ENCODE measurements at regions not wholly inside any gene's neighbourhood (a gene's known extent, or its start where the extent isn't known, plus 50 kb on each side); places are given as distances from the start of the nearest gene placed in this dataset.

- CTCF ChIA-PET: no interaction called here
- Histone ChIP-seq H3K9me3 (ENCODE audit: control insufficient read depth in 1 of 2, insufficient read depth in 1 of 2, low read length in 2 of 2) (no peaks in the 10 kb centered on the region), H3K4me3 (ENCODE audit: low read length) (no peak overlapping the region), H3K36me3 (ENCODE audit: insufficient read depth, low read length) (no peaks in the 10 kb centered on the region), H3K4me1 (ENCODE audit: insufficient read depth, low read length) (no peaks in the 10 kb centered on the region), H3K27ac (ENCODE audit: low read depth in 1 of 2, low read length in 2 of 2) (no peak overlapping the region), H3K27me3 (ENCODE audit: control insufficient read depth in 1 of 2, insufficient read depth in 2 of 2, low read length in 2 of 2) (no peaks in the 10 kb centered on the region)
- no peak overlapping the region for H3K27ac Mint-ChIP-seq
- H3K9me3 Mint-ChIP-seq: peaks cover 5% of the 10 kb centered on the region
- intact Hi-C loops (cut with DNase I, micrococcal nuclease): loop anchor here in 1 of 2 experiments (10.0 kb wide), 1 partner anchor 459 kb away; the partner anchor contains the start of gene KLF5
- H3K4me3 Mint-ChIP-seq: no peak overlapping the region
- no peaks in the 10 kb centered on the region for H3K4me1 Mint-ChIP-seq (ENCODE audit: low read depth)
- H3K27me3 Mint-ChIP-seq: peaks cover 5% of the 10 kb centered on the region
- no peaks in the 10 kb centered on the region for H3K36me3 Mint-ChIP-seq (ENCODE audit: low read depth)
- POLR2A ChIA-PET: no interaction called here
- DNase-seq (no peak), ATAC-seq (ENCODE audit: poor library complexity) (no peak)
- TF ChIP-seq, protein P1, sequence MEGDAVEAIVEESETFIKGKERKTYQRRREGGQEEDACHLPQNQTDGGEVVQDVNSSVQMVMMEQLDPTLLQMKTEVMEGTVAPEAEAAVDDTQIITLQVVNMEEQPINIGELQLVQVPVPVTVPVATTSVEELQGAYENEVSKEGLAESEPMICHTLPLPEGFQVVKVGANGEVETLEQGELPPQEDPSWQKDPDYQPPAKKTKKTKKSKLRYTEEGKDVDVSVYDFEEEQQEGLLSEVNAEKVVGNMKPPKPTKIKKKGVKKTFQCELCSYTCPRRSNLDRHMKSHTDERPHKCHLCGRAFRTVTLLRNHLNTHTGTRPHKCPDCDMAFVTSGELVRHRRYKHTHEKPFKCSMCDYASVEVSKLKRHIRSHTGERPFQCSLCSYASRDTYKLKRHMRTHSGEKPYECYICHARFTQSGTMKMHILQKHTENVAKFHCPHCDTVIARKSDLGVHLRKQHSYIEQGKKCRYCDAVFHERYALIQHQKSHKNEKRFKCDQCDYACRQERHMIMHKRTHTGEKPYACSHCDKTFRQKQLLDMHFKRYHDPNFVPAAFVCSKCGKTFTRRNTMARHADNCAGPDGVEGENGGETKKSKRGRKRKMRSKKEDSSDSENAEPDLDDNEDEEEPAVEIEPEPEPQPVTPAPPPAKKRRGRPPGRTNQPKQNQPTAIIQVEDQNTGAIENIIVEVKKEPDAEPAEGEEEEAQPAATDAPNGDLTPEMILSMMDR (IDR thresholded peaks at IDR 0.05): no peak
Observed at GRCh38 chr13:73513751-73514150, 454.9 kb downstream of the KLF5 start.

- ChIA-PET CTCF (no interaction called here), POLR2A (no interaction called here)
- no peak overlapping the region for H3K27ac Mint-ChIP-seq
- Histone ChIP-seq H3K4me1 (ENCODE audit: insufficient read depth, low read length) (no peaks in the 10 kb centered on the region), H3K9me3 (ENCODE audit: control insufficient read depth in 1 of 2, insufficient read depth in 1 of 2, low read length in 2 of 2) (no peaks in the 10 kb centered on the region), H3K4me3 (ENCODE audit: low read length) (no peak overlapping the region), H3K27ac (ENCODE audit: low read depth in 1 of 2, low read length in 2 of 2) (no peak overlapping the region), H3K27me3 (ENCODE audit: control insufficient read depth in 1 of 2, insufficient read depth in 2 of 2, low read length in 2 of 2) (no peaks in the 10 kb centered on the region), H3K36me3 (ENCODE audit: insufficient read depth, low read length) (no peaks in the 10 kb centered on the region)
- no peak overlapping the region for H3K4me3 Mint-ChIP-seq
- intact Hi-C loops (cut with DNase I, micrococcal nuclease): no loop called here
- peaks cover 5% of the 10 kb centered on the region for H3K9me3 Mint-ChIP-seq
- no peak for DNase-seq
- H3K4me1 Mint-ChIP-seq (ENCODE audit: low read depth): no peaks in the 10 kb centered on the region
- no peaks in the 10 kb centered on the region for H3K36me3 Mint-ChIP-seq (ENCODE audit: low read depth)
- peaks cover 5% of the 10 kb centered on the region for H3K27me3 Mint-ChIP-seq
- TF ChIP-seq, protein P1 (IDR thresholded peaks at IDR 0.05): no peak
- ATAC-seq (ENCODE audit: poor library complexity): no peak
Observed at GRCh38 chr13:73508841-73509240, 450.0 kb downstream of the KLF5 start.

GRCh38 chr13:73505376-73505890 is 446.6 kb downstream of the KLF5 start:
- ChIA-PET CTCF (no interaction called here), POLR2A (no interaction called here)
- no peaks in the 10 kb centered on the region for H3K36me3 Mint-ChIP-seq (ENCODE audit: low read depth)

More at GRCh38 chr13:73505376-73505890, 446.6 kb downstream of the KLF5 start:
- H3K9me3 Mint-ChIP-seq: no peaks in the 10 kb centered on the region
- no peak overlapping the region for H3K4me3 Mint-ChIP-seq
- Histone ChIP-seq H3K36me3 (ENCODE audit: insufficient read depth, low read length) (no peaks in the 10 kb centered on the region), H3K27me3 (ENCODE audit: control insufficient read depth in 1 of 2, insufficient read depth in 2 of 2, low read length in 2 of 2) (no peaks in the 10 kb centered on the region), H3K9me3 (ENCODE audit: control insufficient read depth in 1 of 2, insufficient read depth in 1 of 2, low read length in 2 of 2) (no peaks in the 10 kb centered on the region), H3K27ac (ENCODE audit: low read depth in 1 of 2, low read length in 2 of 2) (no peak overlapping the region), H3K4me1 (ENCODE audit: insufficient read depth, low read length) (no peaks in the 10 kb centered on the region), H3K4me3 (ENCODE audit: low read length) (no peak overlapping the region)
- DNase-seq: no peak
- intact Hi-C loops (cut with DNase I, micrococcal nuclease): no loop called here
- TF ChIP-seq, protein P1 (IDR thresholded peaks at IDR 0.05): no peak
- ATAC-seq (ENCODE audit: poor library complexity): no peak
- H3K4me1 Mint-ChIP-seq (ENCODE audit: low read depth): no peaks in the 10 kb centered on the region
- H3K27ac Mint-ChIP-seq: no peak overlapping the region
- no peaks in the 10 kb centered on the region for H3K27me3 Mint-ChIP-seq
